HL-60 (cell line): ENCODE measurements at regions not wholly inside any gene's neighbourhood (a gene's known extent, or its start where the extent isn't known, plus 50 kb on each side); places are given as distances from the start of the nearest gene placed in this dataset.
"Not testable (repeated sequence)": the region's sequence is repeated elsewhere in the genome, so short reads cannot be mapped to it uniquely, and the experiment has no call there.

Experiments used
- DNase-seq, 2 experiments: peaks; one replicate each; pipeline ENCODE4 v3.0.0-alpha.2; 2010 to 2020; ENCODE audit warnings: low read depth in 1 of 2, low spot score in 1 of 2
- H3K27ac ChIP-seq: fragments of 250-450 bp; sonication (Bioruptor Pico); replicated peaks from 2 replicates; pipeline ENCODE4 v1.5.1; 2020; ENCODE audit warnings: mild to moderate bottlenecking, moderate library complexity
- H3K27me3 ChIP-seq: fragments of 250-450 bp; sonication (Bioruptor Pico); 2 replicates; pipeline ENCODE4 v1.5.1; 2021; ENCODE audit warnings: mild to moderate bottlenecking, moderate library complexity; ENCODE audit not compliant: insufficient read depth, poor library complexity, severe bottlenecking
- H3K4me3 ChIP-seq: replicated peaks from 2 replicates; pipeline ENCODE4 v1.5.1; 2011; ENCODE audit warnings: mild to moderate bottlenecking, control low read depth, low read length; ENCODE audit not compliant: insufficient read depth
- CTCF ChIP-seq: IDR thresholded peaks from one replicate; pipeline ENCODE4 v1.5.1; 2011; ENCODE audit warnings: low read length, control low read depth, inconsistent platforms; ENCODE audit not compliant: insufficient read depth
- GABPA ChIP-seq: IDR thresholded peaks from 2 replicates; pipeline ENCODE4 v1.6.1; 2012; ENCODE audit warnings: low read depth
- POLR2AphosphoS5 ChIP-seq: IDR thresholded peaks from 2 replicates; pipeline ENCODE4 v1.6.1; 2012; ENCODE audit warnings: low read depth
- REST ChIP-seq: IDR thresholded peaks from 2 replicates; pipeline ENCODE4 v1.6.1; 2012; ENCODE audit warnings: low read depth; ENCODE audit not compliant: insufficient replicate concordance
- SPI1 ChIP-seq: IDR thresholded peaks from 2 replicates; pipeline ENCODE4 v1.6.1; 2012; ENCODE audit warnings: low read depth, mild to moderate bottlenecking, borderline replicate concordance

DNA sequence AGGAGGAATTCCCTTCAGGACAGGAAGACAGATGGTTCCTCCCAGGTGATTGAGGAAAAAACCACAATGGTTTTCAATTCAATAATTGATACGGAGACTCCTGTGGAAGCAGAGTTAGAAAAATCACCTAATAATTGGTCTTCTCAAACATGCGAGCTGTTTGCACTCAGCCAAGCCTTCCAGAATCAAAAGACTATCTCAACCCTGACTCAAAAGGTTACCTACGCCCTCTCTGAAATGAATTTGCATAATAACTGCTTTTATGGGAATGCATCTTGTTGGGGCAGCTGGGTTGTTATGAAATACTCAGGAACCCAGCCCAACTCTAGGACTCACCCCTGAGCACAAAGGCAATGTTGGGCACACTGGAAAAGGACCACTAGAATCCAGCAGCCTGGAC is 66.9 kb upstream of the ARSJ start:
- TF ChIP-seq GABPA (no peak), CTCF (no peak), POLR2AphosphoS5 (no peak), REST (no peak), SPI1 (no peak)
- no peaks in the 10 kb centered on the region for H3K27me3 ChIP-seq
- no peak for DNase-seq
- no peak overlapping the region for H3K27ac ChIP-seq
- H3K4me3 ChIP-seq = no peak overlapping the region

- H3K27ac ChIP-seq, DNase-seq, H3K27me3 ChIP-seq, H3K4me3 ChIP-seq: not testable (repeated sequence)
Observed at GRCh38 chr4:114048154-114048553, 68.7 kb upstream of the ARSJ start.

DNA sequence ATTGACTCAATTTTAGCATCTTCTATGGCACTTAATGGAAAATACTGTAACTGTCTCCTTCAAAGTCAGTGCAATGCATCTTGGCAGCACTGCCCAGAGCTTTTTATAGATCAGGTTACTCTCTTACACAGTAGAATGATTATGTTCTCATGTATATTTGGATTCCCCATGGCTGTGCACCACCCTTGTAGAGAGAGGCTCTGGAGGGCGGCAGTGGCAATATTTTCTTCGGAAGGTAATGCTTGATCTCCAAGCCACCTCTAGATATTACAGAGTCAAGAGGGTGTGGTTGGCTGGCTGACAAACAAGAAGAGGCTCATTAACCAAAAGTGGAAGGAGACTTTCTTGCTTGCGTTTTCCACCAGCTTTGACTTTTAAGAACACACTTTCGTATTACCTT is 72.8 kb upstream of the ARSJ start:
- no peak overlapping the region for H3K4me3 ChIP-seq
- H3K27ac ChIP-seq = no peak overlapping the region
- no peaks in the 10 kb centered on the region for H3K27me3 ChIP-seq
- TF ChIP-seq SPI1 = no peak
- TF ChIP-seq REST = no peak
- TF ChIP-seq POLR2AphosphoS5 = no peak
- no peak for TF ChIP-seq CTCF
- no peak for TF ChIP-seq GABPA
- no peak for DNase-seq

DNA sequence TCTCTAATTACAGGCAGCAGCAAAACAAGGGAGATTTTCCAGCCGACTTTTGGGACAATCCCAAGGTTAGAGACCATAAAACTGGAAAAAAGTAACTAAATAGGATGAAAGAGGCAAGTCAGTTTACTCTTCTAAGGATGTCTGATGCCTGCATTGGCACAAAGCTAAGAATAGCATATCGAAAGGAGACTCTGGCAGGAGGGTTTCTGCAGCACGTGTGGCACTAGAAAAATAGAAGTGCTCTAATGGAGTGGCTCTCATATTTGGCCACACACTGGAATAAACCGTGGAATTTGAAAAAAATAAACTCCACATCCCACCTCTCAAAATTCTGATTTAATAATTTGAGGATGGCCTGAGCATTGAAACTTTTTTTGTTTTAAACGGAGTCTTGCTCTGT is 77.2 kb upstream of the ARSJ start:
- no peak overlapping the region for H3K27ac ChIP-seq

More for the DNA sequence above, 77.2 kb upstream of the ARSJ start:
- no peak overlapping the region for H3K4me3 ChIP-seq
- no peak for TF ChIP-seq CTCF
- no peak for TF ChIP-seq REST
- TF ChIP-seq SPI1 = no peak
- no peak for TF ChIP-seq GABPA
- no peak for TF ChIP-seq POLR2AphosphoS5
- no peaks in the 10 kb centered on the region for H3K27me3 ChIP-seq
- DNase-seq = no peak
